Liver (tissue), 8 donors: ENCODE measurements at regions not wholly inside any gene's neighbourhood (a gene's known extent, or its start where the extent isn't known, plus 50 kb on each side); places are given as distances from the start of the nearest gene placed in this dataset.

Source experiments
- DNase-seq: peaks from one replicate; pipeline ENCODE4 v3.0.0-alpha.2; 2017; ENCODE audit warnings: low spot score
- H3K27ac ChIP-seq, 2 donors: one replicate each; pipeline ENCODE4 v1.7.0; 2013; ENCODE audit warnings: inconsistent platforms in 2 of 2, low read length in 2 of 2, control low read depth in 1 of 2, low read depth in 1 of 2, mild to moderate bottlenecking in 1 of 2
- H3K27me3 ChIP-seq, 4 donors: one replicate each; pipeline versions ENCODE4 v1.6.1 to v1.7.0; 2013; ENCODE audit warnings: low read length in 3 of 4, inconsistent platforms in 1 of 4, mild to moderate bottlenecking in 1 of 4, moderate library complexity in 1 of 4; ENCODE audit not compliant: control insufficient read depth in 4 of 4, insufficient read depth in 4 of 4
- H3K36me3 ChIP-seq, 4 donors: one replicate each; pipeline versions ENCODE4 v1.6.1 to v1.7.0; 2013; ENCODE audit warnings: low read length in 3 of 4, mild to moderate bottlenecking in 3 of 4, low read depth in 1 of 4, moderate library complexity in 1 of 4; ENCODE audit not compliant: control insufficient read depth in 4 of 4, insufficient read depth in 3 of 4
- H3K4me1 ChIP-seq, 4 donors: one replicate each; pipeline versions ENCODE4 v1.6.1 to v1.7.0; 2013; ENCODE audit warnings: low read length in 3 of 4, mild to moderate bottlenecking in 3 of 4, moderate library complexity in 1 of 4; ENCODE audit not compliant: control insufficient read depth in 4 of 4, insufficient read depth in 4 of 4
- H3K4me3 ChIP-seq, 3 donors: one replicate each; pipeline versions ENCODE4 v1.6.1 to v1.7.0; 2013; ENCODE audit warnings: low read length in 3 of 3, control low read depth in 1 of 3, low read depth in 1 of 3, mild to moderate bottlenecking in 1 of 3
- H3K9ac ChIP-seq, 2 donors: one replicate each; pipeline ENCODE4 v1.7.0; 2013; ENCODE audit warnings: low read length in 2 of 2, mild to moderate bottlenecking in 2 of 2, moderate library complexity in 2 of 2, control low read depth in 1 of 2, low read depth in 1 of 2
- H3K9me3 ChIP-seq, 4 donors: one replicate each; pipeline versions ENCODE4 v1.6.1 to v1.7.0; 2013; ENCODE audit warnings: low read length in 3 of 4; ENCODE audit not compliant: control insufficient read depth in 4 of 4
- ATF3 ChIP-seq: IDR thresholded peaks from 2 replicates; pipeline ENCODE4 v1.6.1; 2016; ENCODE audit warnings: antibody characterized with exemption
- EGR1 ChIP-seq, 2 donors: IDR thresholded peaks; 2 replicates each; pipeline ENCODE4 v1.6.1; 2016 to 2018; ENCODE audit warnings: antibody characterized with exemption in 2 of 2, low read depth in 2 of 2
- FOXA1 ChIP-seq: IDR thresholded peaks from 2 replicates; pipeline ENCODE4 v1.6.1; 2016; ENCODE audit warnings: antibody characterized with exemption
- FOXA2 ChIP-seq: IDR thresholded peaks from 2 replicates; pipeline ENCODE4 v1.6.1; 2016; ENCODE audit warnings: antibody characterized with exemption
- GABPA ChIP-seq, 2 donors: IDR thresholded peaks in 1 of 2; conservative IDR thresholded peaks in 1 of 2; 2 replicates each; pipeline ENCODE4 v1.6.1; 2016; ENCODE audit warnings: antibody characterized with exemption in 2 of 2, mild to moderate bottlenecking in 1 of 2, moderate library complexity in 1 of 2
- HNF4A ChIP-seq, 2 donors: conservative IDR thresholded peaks; 2 replicates each; pipeline ENCODE4 v1.6.1; 2016; ENCODE audit warnings: antibody characterized with exemption in 2 of 2, mild to moderate bottlenecking in 2 of 2
- HNF4G ChIP-seq: IDR thresholded peaks from 2 replicates; pipeline ENCODE4 v1.6.1; 2016; ENCODE audit warnings: antibody characterized with exemption
- MAX ChIP-seq: IDR thresholded peaks from 2 replicates; pipeline ENCODE4 v1.6.1; 2016; ENCODE audit warnings: antibody characterized with exemption
- NR2F2 ChIP-seq: IDR thresholded peaks from 2 replicates; pipeline ENCODE4 v1.6.1; 2016; ENCODE audit warnings: antibody characterized with exemption
- RXRA ChIP-seq, 2 donors: IDR thresholded peaks; 2 replicates each; pipeline ENCODE4 v1.6.1; 2017 to 2018; ENCODE audit warnings: antibody characterized with exemption in 2 of 2, mild to moderate bottlenecking in 1 of 2
- TAF1 ChIP-seq: conservative IDR thresholded peaks from 2 replicates; pipeline ENCODE4 v1.6.1; 2016; ENCODE audit warnings: antibody characterized with exemption, mild to moderate bottlenecking
- YY1 ChIP-seq: IDR thresholded peaks from 2 replicates; pipeline ENCODE4 v1.6.1; 2016; ENCODE audit warnings: antibody characterized with exemption, mild to moderate bottlenecking
- WGBS: extraction: QIAGEN DNeasy Blood & Tissue Kit; methylation state at CpG from one replicate; pipeline ENCODE4 v1.1.7; 2013; 5-methylcytosine and 5-hydroxymethylcytosine counted together
- TF ChIP-seq, protein P1 (sequence below): IDR thresholded peaks from 2 replicates; pipeline ENCODE4 v1.6.1; 2016; ENCODE audit warnings: antibody characterized with exemption
- TF ChIP-seq, protein P2 (sequence below): fragments of 150-350 bp; IDR thresholded peaks from 2 replicates; pipeline ENCODE4 v1.5.1; 2017; ENCODE audit warnings: improper control_type of control experiment, low read depth, low read length; ENCODE audit not compliant: missing input control
- TF ChIP-seq, protein P3 (sequence below): IDR thresholded peaks from 2 replicates; pipeline ENCODE4 v1.6.1; 2016; ENCODE audit warnings: antibody characterized with exemption, mild to moderate bottlenecking
- donor health status: healthy.
- donor health status: healthy.
- donor health status: healthy.
- donor health status: healthy.
- donor health status: healthy.

GRCh38 chr1:195569934-195570333, 1038.3 kb downstream of the KCNT2 start:
- H3K9ac ChIP-seq, result no peak overlapping the region
- H3K4me1 ChIP-seq, result no peaks in the 10 kb centered on the region
- WGBS, result 65% methylated on average over 3 of the region's 3 CpGs
- no peak overlapping the region for H3K27ac ChIP-seq
- no peak overlapping the region for H3K4me3 ChIP-seq
- H3K9me3 ChIP-seq, result no peaks in the 10 kb centered on the region
- no peaks in the 10 kb centered on the region for H3K36me3 ChIP-seq
- H3K27me3 ChIP-seq, result no peaks in the 10 kb centered on the region
- no peak for DNase-seq
- TF ChIP-seq FOXA2 (no peak), RXRA (IDR thresholded peaks at IDR 0.05) (no peak), MAX (no peak), FOXA1 (no peak), ATF3 (no peak), GABPA (IDR thresholded peaks at IDR 0.05 in 1 of 2, conservative IDR thresholded peaks at IDR 0.05 in 1 of 2) (no peak), HNF4G (no peak), EGR1 (IDR thresholded peaks at IDR 0.05; ENCODE audit: low read depth in 2 of 2) (no peak), YY1 (no peak), NR2F2 (no peak), HNF4A (conservative IDR thresholded peaks at IDR 0.05) (no peak), TAF1 (no peak)
- TF ChIP-seq, protein P1, sequence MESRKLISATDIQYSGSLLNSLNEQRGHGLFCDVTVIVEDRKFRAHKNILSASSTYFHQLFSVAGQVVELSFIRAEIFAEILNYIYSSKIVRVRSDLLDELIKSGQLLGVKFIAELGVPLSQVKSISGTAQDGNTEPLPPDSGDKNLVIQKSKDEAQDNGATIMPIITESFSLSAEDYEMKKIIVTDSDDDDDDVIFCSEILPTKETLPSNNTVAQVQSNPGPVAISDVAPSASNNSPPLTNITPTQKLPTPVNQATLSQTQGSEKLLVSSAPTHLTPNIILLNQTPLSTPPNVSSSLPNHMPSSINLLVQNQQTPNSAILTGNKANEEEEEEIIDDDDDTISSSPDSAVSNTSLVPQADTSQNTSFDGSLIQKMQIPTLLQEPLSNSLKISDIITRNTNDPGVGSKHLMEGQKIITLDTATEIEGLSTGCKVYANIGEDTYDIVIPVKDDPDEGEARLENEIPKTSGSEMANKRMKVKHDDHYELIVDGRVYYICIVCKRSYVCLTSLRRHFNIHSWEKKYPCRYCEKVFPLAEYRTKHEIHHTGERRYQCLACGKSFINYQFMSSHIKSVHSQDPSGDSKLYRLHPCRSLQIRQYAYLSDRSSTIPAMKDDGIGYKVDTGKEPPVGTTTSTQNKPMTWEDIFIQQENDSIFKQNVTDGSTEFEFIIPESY, result no peak
- TF ChIP-seq, protein P2, sequence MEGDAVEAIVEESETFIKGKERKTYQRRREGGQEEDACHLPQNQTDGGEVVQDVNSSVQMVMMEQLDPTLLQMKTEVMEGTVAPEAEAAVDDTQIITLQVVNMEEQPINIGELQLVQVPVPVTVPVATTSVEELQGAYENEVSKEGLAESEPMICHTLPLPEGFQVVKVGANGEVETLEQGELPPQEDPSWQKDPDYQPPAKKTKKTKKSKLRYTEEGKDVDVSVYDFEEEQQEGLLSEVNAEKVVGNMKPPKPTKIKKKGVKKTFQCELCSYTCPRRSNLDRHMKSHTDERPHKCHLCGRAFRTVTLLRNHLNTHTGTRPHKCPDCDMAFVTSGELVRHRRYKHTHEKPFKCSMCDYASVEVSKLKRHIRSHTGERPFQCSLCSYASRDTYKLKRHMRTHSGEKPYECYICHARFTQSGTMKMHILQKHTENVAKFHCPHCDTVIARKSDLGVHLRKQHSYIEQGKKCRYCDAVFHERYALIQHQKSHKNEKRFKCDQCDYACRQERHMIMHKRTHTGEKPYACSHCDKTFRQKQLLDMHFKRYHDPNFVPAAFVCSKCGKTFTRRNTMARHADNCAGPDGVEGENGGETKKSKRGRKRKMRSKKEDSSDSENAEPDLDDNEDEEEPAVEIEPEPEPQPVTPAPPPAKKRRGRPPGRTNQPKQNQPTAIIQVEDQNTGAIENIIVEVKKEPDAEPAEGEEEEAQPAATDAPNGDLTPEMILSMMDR, result no peak
- TF ChIP-seq, protein P3, sequence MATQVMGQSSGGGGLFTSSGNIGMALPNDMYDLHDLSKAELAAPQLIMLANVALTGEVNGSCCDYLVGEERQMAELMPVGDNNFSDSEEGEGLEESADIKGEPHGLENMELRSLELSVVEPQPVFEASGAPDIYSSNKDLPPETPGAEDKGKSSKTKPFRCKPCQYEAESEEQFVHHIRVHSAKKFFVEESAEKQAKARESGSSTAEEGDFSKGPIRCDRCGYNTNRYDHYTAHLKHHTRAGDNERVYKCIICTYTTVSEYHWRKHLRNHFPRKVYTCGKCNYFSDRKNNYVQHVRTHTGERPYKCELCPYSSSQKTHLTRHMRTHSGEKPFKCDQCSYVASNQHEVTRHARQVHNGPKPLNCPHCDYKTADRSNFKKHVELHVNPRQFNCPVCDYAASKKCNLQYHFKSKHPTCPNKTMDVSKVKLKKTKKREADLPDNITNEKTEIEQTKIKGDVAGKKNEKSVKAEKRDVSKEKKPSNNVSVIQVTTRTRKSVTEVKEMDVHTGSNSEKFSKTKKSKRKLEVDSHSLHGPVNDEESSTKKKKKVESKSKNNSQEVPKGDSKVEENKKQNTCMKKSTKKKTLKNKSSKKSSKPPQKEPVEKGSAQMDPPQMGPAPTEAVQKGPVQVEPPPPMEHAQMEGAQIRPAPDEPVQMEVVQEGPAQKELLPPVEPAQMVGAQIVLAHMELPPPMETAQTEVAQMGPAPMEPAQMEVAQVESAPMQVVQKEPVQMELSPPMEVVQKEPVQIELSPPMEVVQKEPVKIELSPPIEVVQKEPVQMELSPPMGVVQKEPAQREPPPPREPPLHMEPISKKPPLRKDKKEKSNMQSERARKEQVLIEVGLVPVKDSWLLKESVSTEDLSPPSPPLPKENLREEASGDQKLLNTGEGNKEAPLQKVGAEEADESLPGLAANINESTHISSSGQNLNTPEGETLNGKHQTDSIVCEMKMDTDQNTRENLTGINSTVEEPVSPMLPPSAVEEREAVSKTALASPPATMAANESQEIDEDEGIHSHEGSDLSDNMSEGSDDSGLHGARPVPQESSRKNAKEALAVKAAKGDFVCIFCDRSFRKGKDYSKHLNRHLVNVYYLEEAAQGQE, result no peak

DNA sequence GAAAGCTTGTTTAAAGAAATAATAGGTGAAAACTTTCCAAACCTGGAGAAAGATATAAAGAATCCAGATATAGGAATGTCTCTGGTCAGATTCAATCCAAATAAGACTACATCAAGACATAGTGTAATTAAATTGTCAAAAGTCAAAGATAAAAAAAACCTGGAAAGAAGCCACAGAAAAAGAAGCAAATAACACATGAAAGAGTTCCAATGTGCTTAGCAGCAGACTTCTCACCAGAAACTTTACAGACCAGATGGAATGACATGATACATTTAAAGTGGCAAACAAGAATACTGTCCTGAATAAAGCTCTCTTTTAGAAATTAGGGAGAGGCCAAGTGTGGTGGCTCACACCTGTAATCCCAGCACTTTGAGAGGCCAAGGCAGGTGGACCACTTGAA, 1039.9 kb downstream of the KCNT2 start:
- no peaks in the 10 kb centered on the region for H3K9me3 ChIP-seq
- no peak for TF ChIP-seq FOXA2
- no peaks in the 10 kb centered on the region for H3K4me1 ChIP-seq
- no peaks in the 10 kb centered on the region for H3K36me3 ChIP-seq
- no peak overlapping the region for H3K4me3 ChIP-seq
- DNase-seq, result no peak
- no peak overlapping the region for H3K9ac ChIP-seq
- no peaks in the 10 kb centered on the region for H3K27me3 ChIP-seq
- H3K27ac ChIP-seq, result no peak overlapping the region
